ENCODE measurements at regions not wholly inside any gene's neighbourhood (a gene's known extent, or its start where the extent isn't known, plus 50 kb on each side); places are given as distances from the start of the nearest gene placed in this dataset.
"Not testable (repeated sequence)": the region's sequence is repeated elsewhere in the genome, so short reads cannot be mapped to it uniquely, and the experiment has no call there.

GRCh38 chr7:101744588-101744987 lies 72.8 kb upstream of the CUX1 start:
- DNase-seq, result no peak

DNA sequence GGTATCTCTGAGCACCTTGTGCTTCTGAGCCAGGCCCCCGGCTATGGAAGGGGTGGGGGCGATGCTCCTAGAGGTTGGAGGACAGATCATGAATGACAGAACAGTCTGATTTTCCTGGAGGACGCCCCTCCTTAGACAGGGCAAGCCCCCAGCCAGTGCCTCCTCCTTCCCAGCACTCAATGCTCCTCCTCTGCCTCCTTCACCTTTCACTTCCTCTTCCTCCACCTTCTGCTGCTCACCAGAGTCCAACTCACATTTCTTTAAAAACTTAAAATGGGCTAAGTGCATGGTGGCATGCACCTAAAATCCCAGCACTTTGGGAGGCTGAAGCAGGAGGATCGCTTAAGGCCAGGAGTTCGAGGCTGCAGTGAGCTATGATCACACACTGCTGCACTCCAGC lies 71.1 kb upstream of the CUX1 start:
- DNase-seq, result no peak

DNA sequence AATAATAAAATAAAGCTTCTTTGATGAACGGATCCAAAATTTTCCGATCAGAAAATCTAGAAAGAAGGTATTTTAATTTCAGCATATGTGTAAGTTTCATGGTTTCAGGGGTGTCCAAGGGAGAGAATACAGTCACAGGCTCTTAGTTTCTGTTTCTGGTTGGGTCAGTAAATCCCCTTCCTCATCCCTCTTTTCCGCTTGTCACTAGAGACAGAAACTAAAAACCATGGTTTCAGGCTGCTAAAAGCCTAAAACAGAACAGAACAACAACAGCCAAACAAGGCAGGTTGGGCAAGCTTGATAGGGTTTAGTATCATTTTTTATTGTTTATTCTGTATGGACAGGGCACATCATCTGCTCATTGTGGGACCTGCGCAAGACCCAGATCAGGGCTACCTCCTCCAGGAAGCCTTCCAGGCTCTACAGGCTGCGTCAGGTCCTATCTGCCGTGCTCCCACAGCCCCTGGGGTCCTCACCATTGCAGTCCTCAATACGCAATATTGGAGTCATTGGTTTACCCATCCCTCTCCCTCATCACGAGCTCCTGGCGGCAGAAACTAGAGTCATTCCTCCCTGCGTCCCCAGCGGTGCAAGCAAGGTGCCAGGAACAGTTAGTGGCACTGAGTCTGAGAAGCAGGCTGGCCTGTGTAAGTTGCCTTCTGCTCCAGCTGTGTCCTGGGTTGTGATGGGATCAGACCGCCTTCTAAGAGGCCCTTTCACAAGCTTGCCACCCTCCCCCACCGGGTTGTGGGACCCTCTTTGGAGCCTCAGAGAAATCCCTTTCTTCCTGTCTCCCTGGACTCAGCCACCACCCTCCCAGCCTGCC lies 70.2 kb upstream of the CUX1 start:
- no peak for DNase-seq

DNA sequence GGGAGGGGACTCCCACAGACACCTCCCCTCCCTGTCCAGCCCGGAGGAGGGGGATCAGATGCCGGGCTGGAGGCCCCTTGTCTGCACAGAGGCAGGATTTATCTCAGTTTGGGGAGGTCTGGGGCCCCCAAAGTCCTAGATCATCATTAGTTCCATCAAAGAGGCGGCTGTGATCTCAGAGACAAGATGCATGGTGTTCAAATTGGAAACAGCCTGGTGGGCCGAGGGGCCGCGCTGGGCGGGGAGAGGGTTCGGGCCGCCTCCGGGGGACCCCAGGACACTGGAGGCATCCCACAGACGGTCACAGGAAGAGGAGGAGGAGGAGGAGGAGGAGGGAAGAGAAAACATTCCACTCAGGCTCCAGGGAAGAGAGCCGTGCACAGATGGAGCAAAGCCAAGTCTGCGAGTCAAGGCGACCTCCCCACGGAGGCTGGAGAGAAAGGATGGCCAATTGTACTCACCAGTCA lies 69.5 kb upstream of the CUX1 start:
- DNase-seq, result no peak

DNA sequence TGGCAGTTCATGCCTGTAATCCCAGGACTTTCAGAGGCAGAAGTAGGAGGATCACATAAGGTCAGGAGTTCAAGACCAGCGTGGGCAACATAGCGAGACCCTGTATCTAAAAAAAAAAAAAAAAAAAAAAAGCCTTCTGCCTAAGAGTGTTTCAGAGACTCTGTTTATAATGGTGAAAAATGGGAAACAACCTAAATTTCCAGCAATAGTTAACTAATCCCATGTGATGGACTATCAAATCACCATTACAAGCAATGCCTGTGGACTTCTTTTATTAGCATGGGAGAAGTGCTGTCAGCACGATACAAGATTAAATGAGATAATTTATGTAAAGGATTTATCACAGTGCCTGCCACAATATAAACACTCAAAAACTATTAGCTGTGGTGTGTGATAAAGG lies 67.5 kb upstream of the CUX1 start:
- no peak for DNase-seq

- DNase-seq, result no peak
Measured at GRCh38 chr7:101753316-101753715, 64.1 kb upstream of the CUX1 start.

GRCh38 chr7:101754424-101755159 lies 62.8 kb upstream of the CUX1 start:
- DNase-seq, result peak; percentile 27

DNA sequence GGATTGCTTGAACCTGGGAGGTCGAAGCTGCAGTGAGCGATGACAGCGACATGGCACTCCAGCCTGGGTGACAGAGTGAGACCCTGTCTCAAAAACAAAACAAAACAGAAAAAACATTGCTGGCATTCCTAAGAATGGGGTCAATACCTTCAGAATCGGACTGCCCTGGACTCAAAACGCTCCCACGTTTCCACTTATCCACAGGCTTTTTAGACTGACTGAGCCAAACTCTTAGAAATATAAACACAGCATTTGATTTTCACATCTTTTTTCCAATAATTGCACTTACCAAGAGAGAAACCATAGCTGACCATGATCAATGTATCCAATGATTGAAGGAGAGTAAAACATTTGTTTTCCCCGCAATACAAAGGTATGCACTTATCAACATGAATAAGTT lies 59.5 kb upstream of the CUX1 start:
- no peak for DNase-seq

DNA sequence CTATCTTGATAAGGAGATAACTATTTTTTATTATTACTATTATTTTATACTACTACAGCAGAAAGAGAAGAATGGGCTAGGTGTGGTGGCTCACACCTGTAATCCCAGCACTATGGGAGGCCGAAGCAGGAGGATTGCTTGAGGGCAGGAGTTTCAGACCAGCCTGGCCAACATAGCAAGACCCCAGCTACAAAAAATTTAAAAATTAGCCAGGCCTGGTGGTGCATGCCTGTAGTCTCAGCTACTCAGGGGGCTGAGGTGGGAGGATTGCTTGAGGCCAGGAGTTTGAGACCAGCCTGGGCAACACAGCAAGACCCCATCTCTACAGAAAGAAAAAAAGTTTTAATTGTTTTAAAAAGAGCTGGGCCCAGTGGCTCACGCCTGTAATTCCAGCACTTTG lies 58.9 kb upstream of the CUX1 start:
- DNase-seq, result not testable (repeated sequence)

DNA sequence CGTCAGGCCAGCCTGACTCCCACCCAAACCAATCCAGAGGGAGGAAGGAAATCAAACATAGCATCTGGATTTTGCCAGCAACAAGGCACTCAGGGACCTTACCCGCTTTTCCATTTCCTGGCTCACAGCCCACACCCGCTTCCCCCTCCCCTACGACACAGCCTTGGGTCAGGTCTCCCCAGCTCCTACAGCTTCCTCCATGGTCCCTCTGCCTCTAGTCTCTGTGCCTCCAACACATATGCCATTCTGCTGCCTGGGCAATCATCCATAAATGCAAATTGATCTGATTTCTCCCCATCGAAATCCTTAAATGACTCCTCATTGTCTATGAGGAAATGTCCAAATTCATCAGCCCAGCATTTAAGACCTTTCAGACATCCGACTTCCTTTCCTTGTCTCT lies 53.2 kb upstream of the CUX1 start:
- no peak for DNase-seq

GRCh38 chr7:101767544-101767943 lies 49.9 kb upstream of the CUX1 start:
- DNase-seq, result no peak
